ENCODE measurements at regions not wholly inside any gene's neighbourhood (a gene's known extent, or its start where the extent isn't known, plus 50 kb on each side); places are given as distances from the start of the nearest gene placed in this dataset.
A peak's percentile ranks its signal among the peaks of the same experiment; 100 is the strongest.

DNA sequence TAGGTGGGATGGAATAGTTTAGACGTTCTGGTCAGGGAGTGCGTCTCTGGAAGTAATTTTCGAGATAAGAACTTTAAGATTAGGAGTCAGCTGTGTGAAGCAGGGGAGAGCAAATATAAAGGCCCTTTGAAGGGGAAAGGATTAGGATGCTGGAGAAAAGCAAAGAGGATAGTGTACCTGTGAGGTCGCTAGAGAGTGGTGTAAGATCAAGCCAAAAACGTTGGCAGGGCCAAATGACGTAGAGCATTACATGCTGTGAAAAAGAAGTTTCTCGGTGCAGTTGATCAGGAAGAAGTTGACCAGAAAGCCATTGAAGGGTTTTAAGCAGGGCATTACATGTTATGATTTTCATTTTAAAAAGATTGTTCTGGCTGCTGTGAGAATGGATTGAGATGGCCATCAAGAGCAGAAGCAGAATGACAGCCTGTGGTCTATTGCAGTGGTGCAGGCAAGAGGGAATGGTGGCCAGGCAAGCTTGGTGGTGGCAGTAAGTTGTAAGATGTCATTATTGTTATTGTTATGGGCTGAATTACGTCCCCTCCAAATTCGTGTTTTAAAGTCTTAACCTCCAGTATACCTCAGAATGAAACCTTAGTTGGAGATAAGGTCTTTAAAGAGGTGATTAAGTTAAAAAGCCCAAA is 113.6 kb upstream of the KIF26B start:
- no peaks in the 10 kb centered on the region for H3K27me3 ChIP-seq (ENCODE audit: insufficient read depth, low read length, poor library complexity)
- H3K79me2 ChIP-seq (ENCODE audit: insufficient read depth, low read length): no peaks in the 10 kb centered on the region
- H3K9ac ChIP-seq (ENCODE audit: low read depth, low read length): no peak overlapping the region
- no peaks in the 10 kb centered on the region for H4K20me1 ChIP-seq (ENCODE audit: insufficient read depth, low read length)
- no peaks in the 10 kb centered on the region for H3K36me3 ChIP-seq (ENCODE audit: insufficient read depth, low read length)
- no peak overlapping the region for H3K27ac ChIP-seq (ENCODE audit: low read length)
- H2AFZ ChIP-seq (ENCODE audit: low read depth, low read length): no peak overlapping the region
- no peaks in the 10 kb centered on the region for H3K4me1 ChIP-seq (ENCODE audit: insufficient read depth, low read length)
- no peak overlapping the region for H3K4me3 ChIP-seq (ENCODE audit: low read depth in 1 of 2, low read length in 2 of 2)
- no peaks in the 10 kb centered on the region for H3K9me3 ChIP-seq (ENCODE audit: insufficient read depth, low read length, severe bottlenecking)
- H3K4me2 ChIP-seq (ENCODE audit: insufficient read depth, low read length): no peak overlapping the region
- DNase-seq (no peak), ATAC-seq (ENCODE audit: insufficient read depth, low read depth) (no peak)
- no peak for TF ChIP-seq EZH2 (IDR thresholded peaks at IDR 0.05; ENCODE audit: borderline replicate concordance, low read depth, low read length, severe bottlenecking)
- TF ChIP-seq, protein P1, sequence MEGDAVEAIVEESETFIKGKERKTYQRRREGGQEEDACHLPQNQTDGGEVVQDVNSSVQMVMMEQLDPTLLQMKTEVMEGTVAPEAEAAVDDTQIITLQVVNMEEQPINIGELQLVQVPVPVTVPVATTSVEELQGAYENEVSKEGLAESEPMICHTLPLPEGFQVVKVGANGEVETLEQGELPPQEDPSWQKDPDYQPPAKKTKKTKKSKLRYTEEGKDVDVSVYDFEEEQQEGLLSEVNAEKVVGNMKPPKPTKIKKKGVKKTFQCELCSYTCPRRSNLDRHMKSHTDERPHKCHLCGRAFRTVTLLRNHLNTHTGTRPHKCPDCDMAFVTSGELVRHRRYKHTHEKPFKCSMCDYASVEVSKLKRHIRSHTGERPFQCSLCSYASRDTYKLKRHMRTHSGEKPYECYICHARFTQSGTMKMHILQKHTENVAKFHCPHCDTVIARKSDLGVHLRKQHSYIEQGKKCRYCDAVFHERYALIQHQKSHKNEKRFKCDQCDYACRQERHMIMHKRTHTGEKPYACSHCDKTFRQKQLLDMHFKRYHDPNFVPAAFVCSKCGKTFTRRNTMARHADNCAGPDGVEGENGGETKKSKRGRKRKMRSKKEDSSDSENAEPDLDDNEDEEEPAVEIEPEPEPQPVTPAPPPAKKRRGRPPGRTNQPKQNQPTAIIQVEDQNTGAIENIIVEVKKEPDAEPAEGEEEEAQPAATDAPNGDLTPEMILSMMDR (IDR thresholded peaks at IDR 0.05; ENCODE audit: borderline replicate concordance, extremely low read depth, low read length, poor library complexity, severe bottlenecking): no peak

DNA sequence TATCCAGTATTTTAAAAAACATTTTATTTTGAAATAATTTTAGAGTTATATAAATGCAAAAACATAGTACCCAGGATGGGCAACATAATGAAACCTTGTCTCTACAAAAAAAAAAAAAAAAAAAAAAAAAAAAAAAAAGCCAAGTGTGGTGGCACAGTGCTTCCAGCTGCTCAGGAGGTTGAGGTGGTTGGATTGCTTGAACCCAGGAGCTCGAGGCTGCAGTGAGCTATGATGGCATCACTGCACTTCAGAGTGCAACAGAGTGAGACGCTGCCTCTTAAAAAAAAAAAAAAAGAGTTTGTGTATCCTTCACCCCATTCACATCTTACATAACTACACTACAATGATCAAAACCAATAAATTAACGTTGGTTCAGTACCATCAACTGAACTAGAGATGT is 115.6 kb upstream of the KIF26B start:
- TF ChIP-seq EZH2 (IDR thresholded peaks at IDR 0.05; ENCODE audit: borderline replicate concordance, low read depth, low read length, severe bottlenecking): no peak
- TF ChIP-seq, protein P1 (IDR thresholded peaks at IDR 0.05; ENCODE audit: borderline replicate concordance, extremely low read depth, low read length, poor library complexity, severe bottlenecking): no peak
- H3K4me3 ChIP-seq (ENCODE audit: low read depth in 1 of 2, low read length in 2 of 2): no peak overlapping the region
- no peaks in the 10 kb centered on the region for H3K4me1 ChIP-seq (ENCODE audit: insufficient read depth, low read length)
- no peaks in the 10 kb centered on the region for H4K20me1 ChIP-seq (ENCODE audit: insufficient read depth, low read length)
- no peak overlapping the region for H3K4me2 ChIP-seq (ENCODE audit: insufficient read depth, low read length)
- H3K27ac ChIP-seq (ENCODE audit: low read length): no peak overlapping the region
- H3K79me2 ChIP-seq (ENCODE audit: insufficient read depth, low read length): no peaks in the 10 kb centered on the region
- no peak overlapping the region for H2AFZ ChIP-seq (ENCODE audit: low read depth, low read length)
- H3K36me3 ChIP-seq (ENCODE audit: insufficient read depth, low read length): no peaks in the 10 kb centered on the region
- ATAC-seq (ENCODE audit: insufficient read depth, low read depth) (peak; percentile 48; the same call in 1 of the 3 replicates), DNase-seq (no peak)
- no peaks in the 10 kb centered on the region for H3K9me3 ChIP-seq (ENCODE audit: insufficient read depth, low read length, severe bottlenecking)
- no peaks in the 10 kb centered on the region for H3K27me3 ChIP-seq (ENCODE audit: insufficient read depth, low read length, poor library complexity)
- no peak overlapping the region for H3K9ac ChIP-seq (ENCODE audit: low read depth, low read length)

DNA sequence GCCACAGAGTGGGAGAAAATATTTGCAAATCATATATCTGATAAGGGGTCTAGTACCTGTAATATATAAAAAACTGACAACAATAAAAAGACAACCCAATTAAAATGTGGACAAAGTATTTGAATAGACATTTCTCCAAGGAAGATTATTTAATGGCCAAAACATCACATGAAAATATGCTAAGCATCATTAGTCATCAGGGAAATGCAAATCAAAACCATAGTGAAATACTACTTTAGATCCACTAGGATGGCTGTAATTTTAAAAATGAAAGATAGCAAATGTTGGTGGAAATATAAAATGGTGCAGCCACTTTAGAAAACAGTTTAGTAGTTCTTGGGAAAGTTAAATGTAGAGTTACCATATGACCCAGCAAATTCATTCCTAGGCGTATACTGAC is 118.7 kb upstream of the KIF26B start:
- H3K27me3 ChIP-seq (ENCODE audit: insufficient read depth, low read length, poor library complexity): no peaks in the 10 kb centered on the region
- H3K4me3 ChIP-seq (ENCODE audit: low read depth in 1 of 2, low read length in 2 of 2): no peak overlapping the region
- no peak overlapping the region for H3K4me2 ChIP-seq (ENCODE audit: insufficient read depth, low read length)
- ATAC-seq (ENCODE audit: insufficient read depth, low read depth): no peak
- no peaks in the 10 kb centered on the region for H3K36me3 ChIP-seq (ENCODE audit: insufficient read depth, low read length)
- H4K20me1 ChIP-seq (ENCODE audit: insufficient read depth, low read length): no peaks in the 10 kb centered on the region
- no peaks in the 10 kb centered on the region for H3K9me3 ChIP-seq (ENCODE audit: insufficient read depth, low read length, severe bottlenecking)
- DNase-seq: no peak
- TF ChIP-seq EZH2 (IDR thresholded peaks at IDR 0.05; ENCODE audit: borderline replicate concordance, low read depth, low read length, severe bottlenecking): no peak
- TF ChIP-seq, protein P1 (IDR thresholded peaks at IDR 0.05; ENCODE audit: borderline replicate concordance, extremely low read depth, low read length, poor library complexity, severe bottlenecking): no peak
- no peak overlapping the region for H3K9ac ChIP-seq (ENCODE audit: low read depth, low read length)
- H3K27ac ChIP-seq (ENCODE audit: low read length): no peak overlapping the region
- H2AFZ ChIP-seq (ENCODE audit: low read depth, low read length): no peak overlapping the region
- no peaks in the 10 kb centered on the region for H3K79me2 ChIP-seq (ENCODE audit: insufficient read depth, low read length)
- H3K4me1 ChIP-seq (ENCODE audit: insufficient read depth, low read length): no peaks in the 10 kb centered on the region
